Liver (tissue), 3 donors: ENCODE measurements at regions not wholly inside any gene's neighbourhood (a gene's known extent, or its start where the extent isn't known, plus 50 kb on each side); places are given as distances from the start of the nearest gene placed in this dataset.

Experiments used
- ATF3 ChIP-seq: IDR thresholded peaks from 2 replicates; pipeline ENCODE4 v1.6.1; 2016; ENCODE audit warnings: antibody characterized with exemption
- CTCF ChIP-seq: fragments of 150-350 bp; IDR thresholded peaks from 2 replicates; pipeline ENCODE4 v1.5.1; 2017; ENCODE audit warnings: improper control_type of control experiment, low read depth, low read length; ENCODE audit not compliant: missing input control
- EGR1 ChIP-seq, 2 donors: IDR thresholded peaks; 2 replicates each; pipeline ENCODE4 v1.6.1; 2016 to 2018; ENCODE audit warnings: antibody characterized with exemption in 2 of 2, low read depth in 2 of 2
- FOXA1 ChIP-seq: IDR thresholded peaks from 2 replicates; pipeline ENCODE4 v1.6.1; 2016; ENCODE audit warnings: antibody characterized with exemption
- GABPA ChIP-seq, 2 donors: IDR thresholded peaks in 1 of 2; conservative IDR thresholded peaks in 1 of 2; 2 replicates each; pipeline ENCODE4 v1.6.1; 2016; ENCODE audit warnings: antibody characterized with exemption in 2 of 2, mild to moderate bottlenecking in 1 of 2, moderate library complexity in 1 of 2
- HNF4G ChIP-seq: IDR thresholded peaks from 2 replicates; pipeline ENCODE4 v1.6.1; 2016; ENCODE audit warnings: antibody characterized with exemption
- JUND ChIP-seq, 2 donors: IDR thresholded peaks; 2 replicates each; pipeline ENCODE4 v1.6.1; 2016; ENCODE audit warnings: antibody characterized with exemption in 2 of 2
- MAX ChIP-seq: IDR thresholded peaks from 2 replicates; pipeline ENCODE4 v1.6.1; 2016; ENCODE audit warnings: antibody characterized with exemption
- RAD21 ChIP-seq, 2 donors: IDR thresholded peaks; 2 replicates each; pipeline ENCODE4 v1.6.1; 2016; ENCODE audit warnings: antibody characterized with exemption in 2 of 2, mild to moderate bottlenecking in 2 of 2
- REST ChIP-seq: IDR thresholded peaks from 2 replicates; pipeline ENCODE4 v1.6.1; 2016; ENCODE audit warnings: antibody characterized with exemption, mild to moderate bottlenecking
- SP1 ChIP-seq: IDR thresholded peaks from 2 replicates; pipeline ENCODE4 v1.6.1; 2018; ENCODE audit warnings: antibody characterized with exemption, mild to moderate bottlenecking
- TAF1 ChIP-seq: conservative IDR thresholded peaks from 2 replicates; pipeline ENCODE4 v1.6.1; 2016; ENCODE audit warnings: antibody characterized with exemption, mild to moderate bottlenecking
- YY1 ChIP-seq: IDR thresholded peaks from 2 replicates; pipeline ENCODE4 v1.6.1; 2016; ENCODE audit warnings: antibody characterized with exemption, mild to moderate bottlenecking
- ZBTB33 ChIP-seq: IDR thresholded peaks from 2 replicates; pipeline ENCODE4 v1.6.1; 2016; ENCODE audit warnings: antibody characterized with exemption
- donor health status: healthy.
- donor health status: healthy.

GRCh38 chr20:54759589-54759988 is 284.2 kb downstream of the DOK5 start:
- no peak for TF ChIP-seq CTCF
- TF ChIP-seq EGR1 (IDR thresholded peaks at IDR 0.05; ENCODE audit: low read depth in 2 of 2) = no peak
- no peak for TF ChIP-seq RAD21 (IDR thresholded peaks at IDR 0.05)
- TF ChIP-seq TAF1 = no peak
- TF ChIP-seq HNF4G = no peak
- no peak for TF ChIP-seq YY1
- no peak for TF ChIP-seq ZBTB33
- TF ChIP-seq ATF3 = no peak
- TF ChIP-seq GABPA (IDR thresholded peaks at IDR 0.05 in 1 of 2, conservative IDR thresholded peaks at IDR 0.05 in 1 of 2) = no peak
- no peak for TF ChIP-seq MAX
- no peak for TF ChIP-seq SP1
- TF ChIP-seq REST = no peak
- TF ChIP-seq JUND (IDR thresholded peaks at IDR 0.05) = no peak
- no peak for TF ChIP-seq FOXA1
